ENCODE measurements at regions not wholly inside any gene's neighbourhood (a gene's known extent, or its start where the extent isn't known, plus 50 kb on each side); places are given as distances from the start of the nearest gene placed in this dataset.

DNA sequence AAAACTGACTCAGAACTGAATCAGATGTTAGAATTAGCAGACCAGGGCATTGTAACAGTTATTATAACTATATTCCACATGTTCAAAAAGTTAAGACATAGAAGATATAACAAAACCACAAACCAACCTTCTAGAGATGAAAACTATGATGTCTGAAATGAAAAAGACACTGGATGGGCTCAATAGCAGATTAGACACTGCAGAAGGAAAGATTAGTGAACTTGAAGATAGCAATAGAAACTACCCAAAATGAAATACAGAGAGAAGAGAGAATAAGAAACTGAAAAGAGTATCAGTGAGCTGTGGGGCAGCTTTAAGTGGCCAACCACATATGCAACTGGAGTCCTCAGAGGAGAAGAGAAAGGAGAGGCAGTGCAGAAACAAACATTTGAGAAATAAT lies 132.0 kb upstream of the ATP2B2 start:
- TF ChIP-seq CTCF (IDR thresholded peaks at IDR 0.05 in 4 of 5, conservative IDR thresholded peaks at IDR 0.05 in 1 of 5), result no peak
- TF ChIP-seq POLR2A (IDR thresholded peaks at IDR 0.05), result no peak
